NK-92 (cell line): ENCODE measurements at regions not wholly inside any gene's neighbourhood (a gene's known extent, or its start where the extent isn't known, plus 50 kb on each side); places are given as distances from the start of the nearest gene placed in this dataset.

Experiments
- DNase-seq: peaks from one replicate; lab custom pipeline; 2025; ENCODE audit not compliant: unreplicated experiment; lab: John Stamatoyannopoulos, UW

GRCh38 chr6:25217829-25218228 is 61.3 kb upstream of the CARMIL1 start:
- no peak for DNase-seq

GRCh38 chr6:25218346-25218745 is 60.8 kb upstream of the CARMIL1 start:
- DNase-seq: no peak

- no peak for DNase-seq
Measured at GRCh38 chr6:25219216-25219916, 59.8 kb upstream of the CARMIL1 start.

GRCh38 chr6:25219917-25220278 is 59.3 kb upstream of the CARMIL1 start:
- no peak for DNase-seq

GRCh38 chr6:25220857-25221256 is 58.3 kb upstream of the CARMIL1 start:
- no peak for DNase-seq

- DNase-seq: no peak
Measured at GRCh38 chr6:25222006-25222678, 57.0 kb upstream of the CARMIL1 start.

GRCh38 chr6:25223490-25223991 is 55.6 kb upstream of the CARMIL1 start:
- no peak for DNase-seq

- DNase-seq: no peak
Measured at GRCh38 chr6:25224242-25224641, 54.9 kb upstream of the CARMIL1 start.

GRCh38 chr6:25227854-25228253 is 51.3 kb upstream of the CARMIL1 start:
- no peak for DNase-seq
